Nephron (organoid): ENCODE measurements at regions not wholly inside any gene's neighbourhood (a gene's known extent, or its start where the extent isn't known, plus 50 kb on each side); places are given as distances from the start of the nearest gene placed in this dataset.

Experiments
- H3K27ac Mint-ChIP-seq, 3 experiments: 2 replicates each; pipeline ENCODE4 v1.8.0; 2020; ENCODE audit warnings: mixed read lengths in 3 of 3, mild to moderate bottlenecking in 2 of 3, moderate library complexity in 1 of 3
- H3K27me3 Mint-ChIP-seq: 2 replicates; pipeline ENCODE4 v1.8.0; 2021; ENCODE audit warnings: low read depth, mild to moderate bottlenecking, moderate library complexity, mixed read lengths
- H3K36me3 Mint-ChIP-seq: 2 replicates; pipeline ENCODE4 v1.8.0; 2020; ENCODE audit warnings: low read depth, mixed read lengths
- H3K4me1 Mint-ChIP-seq: 2 replicates; pipeline ENCODE4 v1.8.0; 2020; ENCODE audit warnings: mixed read lengths
- H3K4me3 Mint-ChIP-seq, 3 experiments: 2 replicates each; pipeline ENCODE4 v1.8.0; 2020; ENCODE audit warnings: mild to moderate bottlenecking in 3 of 3, mixed read lengths in 3 of 3, moderate library complexity in 2 of 3
- H3K9me3 Mint-ChIP-seq: 2 replicates; pipeline ENCODE4 v1.8.0; 2020; ENCODE audit warnings: mixed read lengths
- CTCF ChIP-seq, 3 experiments: fragments of 200-600 bp; sonication (generic); IDR thresholded peaks; one replicate each; pipeline ENCODE4 v1.5.0; 2021; ENCODE audit warnings: antibody characterized with exemption in 3 of 3; ENCODE audit not compliant: unreplicated experiment in 3 of 3

DNA sequence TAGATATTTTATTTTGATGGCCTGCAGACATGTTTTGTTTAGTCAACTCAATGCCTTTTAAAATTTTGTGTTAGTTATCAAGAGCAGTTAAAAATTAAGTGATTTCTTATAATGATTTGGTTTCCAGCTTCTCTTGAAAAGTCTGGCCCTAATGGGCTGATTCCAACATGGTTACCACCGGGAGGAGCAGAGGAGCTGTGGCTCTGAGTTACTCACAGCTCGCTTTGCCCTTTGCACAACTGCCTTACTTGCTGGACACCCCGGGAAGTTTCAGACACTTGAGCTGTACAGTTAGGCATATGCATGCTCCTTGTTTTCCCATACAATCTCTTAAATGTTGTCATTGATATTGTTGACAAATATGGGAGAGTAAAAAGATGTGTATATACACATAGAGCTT, 173.1 kb upstream of the MMS22L start:
- Mint-ChIP-seq H3K4me3 (no peak overlapping the region), H3K9me3 (no peaks in the 10 kb centered on the region)

GRCh38 chr6:97459535-97459934, 176.5 kb upstream of the MMS22L start:
- H3K4me3 Mint-ChIP-seq = no peak overlapping the region
- no peaks in the 10 kb centered on the region for H3K27me3 Mint-ChIP-seq
- H3K27ac Mint-ChIP-seq = no peak overlapping the region
- H3K4me1 Mint-ChIP-seq = no peaks in the 10 kb centered on the region
- H3K9me3 Mint-ChIP-seq = no peaks in the 10 kb centered on the region
- no peak for TF ChIP-seq CTCF (IDR thresholded peaks at IDR 0.05; ENCODE audit: unreplicated experiment in 3 of 3)
- no peaks in the 10 kb centered on the region for H3K36me3 Mint-ChIP-seq

More for the DNA sequence above, 173.1 kb upstream of the MMS22L start:
- Mint-ChIP-seq H3K27ac (no peak overlapping the region), H3K4me1 (no peaks in the 10 kb centered on the region), H3K27me3 (no peaks in the 10 kb centered on the region), H3K36me3 (no peaks in the 10 kb centered on the region)
- TF ChIP-seq CTCF (IDR thresholded peaks at IDR 0.05; ENCODE audit: unreplicated experiment in 3 of 3) = no peak

DNA sequence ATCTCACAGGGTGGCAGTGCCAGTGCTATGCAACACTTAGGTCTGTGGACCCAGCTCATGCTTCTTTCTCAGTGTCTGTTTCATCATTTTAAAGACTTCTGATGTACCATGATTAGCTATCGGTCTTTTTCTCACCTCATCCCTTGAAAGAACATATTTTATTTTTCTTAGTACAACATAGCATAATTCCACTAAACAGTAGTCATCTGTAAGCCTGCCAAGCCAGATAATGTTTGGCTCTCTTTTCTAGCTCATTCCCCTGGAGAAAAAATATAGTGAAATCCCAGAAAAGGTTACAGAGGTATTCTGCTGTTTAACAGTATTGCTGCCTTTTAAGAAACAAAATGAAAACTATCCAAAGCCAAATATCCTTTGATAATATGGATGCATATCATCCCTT, 177.0 kb upstream of the MMS22L start:
- Mint-ChIP-seq H3K4me3 (no peak overlapping the region), H3K9me3 (no peaks in the 10 kb centered on the region), H3K4me1 (no peaks in the 10 kb centered on the region), H3K27ac (no peak overlapping the region), H3K27me3 (no peaks in the 10 kb centered on the region), H3K36me3 (no peaks in the 10 kb centered on the region)
- no peak for TF ChIP-seq CTCF (IDR thresholded peaks at IDR 0.05; ENCODE audit: unreplicated experiment in 3 of 3)

GRCh38 chr6:97460394-97461080, 177.5 kb upstream of the MMS22L start:
- H3K27me3 Mint-ChIP-seq = no peaks in the 10 kb centered on the region
- H3K36me3 Mint-ChIP-seq = no peaks in the 10 kb centered on the region
- peak overlapping the region in 2 of 3 experiments; percentile 28 to 42 for H3K27ac Mint-ChIP-seq
- TF ChIP-seq CTCF (IDR thresholded peaks at IDR 0.05; ENCODE audit: unreplicated experiment in 3 of 3) = no peak
- no peak overlapping the region for H3K4me3 Mint-ChIP-seq
- H3K4me1 Mint-ChIP-seq = no peaks in the 10 kb centered on the region
- H3K9me3 Mint-ChIP-seq = no peaks in the 10 kb centered on the region

GRCh38 chr6:97461218-97461617, 178.2 kb upstream of the MMS22L start:
- no peak for TF ChIP-seq CTCF (IDR thresholded peaks at IDR 0.05; ENCODE audit: unreplicated experiment in 3 of 3)
- Mint-ChIP-seq H3K4me1 (no peaks in the 10 kb centered on the region), H3K4me3 (no peak overlapping the region), H3K36me3 (no peaks in the 10 kb centered on the region), H3K27me3 (no peaks in the 10 kb centered on the region), H3K27ac (peak overlapping the region in 1 of 3 experiments; percentile 22), H3K9me3 (no peaks in the 10 kb centered on the region)

GRCh38 chr6:97462031-97462430, 179.0 kb upstream of the MMS22L start:
- no peak for TF ChIP-seq CTCF (IDR thresholded peaks at IDR 0.05; ENCODE audit: unreplicated experiment in 3 of 3)
- Mint-ChIP-seq H3K27ac (no peak overlapping the region), H3K36me3 (no peaks in the 10 kb centered on the region), H3K4me3 (no peak overlapping the region), H3K4me1 (no peaks in the 10 kb centered on the region), H3K9me3 (no peaks in the 10 kb centered on the region), H3K27me3 (no peaks in the 10 kb centered on the region)
